ENCODE measurements at regions not wholly inside any gene's neighbourhood (a gene's known extent, or its start where the extent isn't known, plus 50 kb on each side); places are given as distances from the start of the nearest gene placed in this dataset.
"Not testable (repeated sequence)": the region's sequence is repeated elsewhere in the genome, so short reads cannot be mapped to it uniquely, and the experiment has no call there.

- intact Hi-C loops (cut with DNase I) = no loop called here
These were observed 324.1 kb upstream of the CADM2 start for GRCh38 chr3:84634668-84635067.

GRCh38 chr3:84637272-84637671, 321.5 kb upstream of the CADM2 start:
- intact Hi-C loops (cut with DNase I) = no loop called here
- DNase-seq (ENCODE audit: low spot score) = no peak

More at GRCh38 chr3:84634668-84635067, 324.1 kb upstream of the CADM2 start:
- DNase-seq (ENCODE audit: low spot score) = no peak

GRCh38 chr3:84666468-84666867, 292.3 kb upstream of the CADM2 start:
- DNase-seq (ENCODE audit: low spot score) = no peak
- intact Hi-C loops (cut with DNase I) = no loop called here

- intact Hi-C loops (cut with DNase I) = no loop called here
- DNase-seq (ENCODE audit: low spot score) = no peak
These were observed 279.6 kb upstream of the CADM2 start for GRCh38 chr3:84679211-84679610.

- intact Hi-C loops (cut with DNase I) = no loop called here
- no peak for DNase-seq (ENCODE audit: low spot score)
These were observed 278.1 kb upstream of the CADM2 start for GRCh38 chr3:84680700-84681099.

- intact Hi-C loops (cut with DNase I) = no loop called here
- no peak for DNase-seq (ENCODE audit: low spot score)
These were observed 275.3 kb upstream of the CADM2 start for GRCh38 chr3:84683493-84683892.

- DNase-seq (ENCODE audit: low spot score) = no peak
- intact Hi-C loops (cut with DNase I) = no loop called here
These were observed 273.3 kb upstream of the CADM2 start for GRCh38 chr3:84685467-84685866.

GRCh38 chr3:84692261-84692660, 266.5 kb upstream of the CADM2 start:
- intact Hi-C loops (cut with DNase I) = no loop called here
- DNase-seq (ENCODE audit: low spot score) = no peak

GRCh38 chr3:84710288-84710687, 248.5 kb upstream of the CADM2 start:
- intact Hi-C loops (cut with DNase I) = not testable (repeated sequence)

GRCh38 chr3:84717894-84718293, 240.9 kb upstream of the CADM2 start:
- intact Hi-C loops (cut with DNase I) = no loop called here
- DNase-seq (ENCODE audit: low spot score) = no peak

More at GRCh38 chr3:84710288-84710687, 248.5 kb upstream of the CADM2 start:
- DNase-seq (ENCODE audit: low spot score) = not testable (repeated sequence)

GRCh38 chr3:84724877-84725276, 233.9 kb upstream of the CADM2 start:
- no peak for DNase-seq (ENCODE audit: low spot score)

GRCh38 chr3:84727616-84728015, 231.2 kb upstream of the CADM2 start:
- DNase-seq (ENCODE audit: low spot score) = no peak

More at GRCh38 chr3:84724877-84725276, 233.9 kb upstream of the CADM2 start:
- intact Hi-C loops (cut with DNase I) = no loop called here

GRCh38 chr3:84734731-84735130, 224.1 kb upstream of the CADM2 start:
- DNase-seq (ENCODE audit: low spot score); intact Hi-C loops (cut with DNase I): not testable (repeated sequence)

More at GRCh38 chr3:84727616-84728015, 231.2 kb upstream of the CADM2 start:
- intact Hi-C loops (cut with DNase I) = no loop called here

- no peak for DNase-seq (ENCODE audit: low spot score)
- intact Hi-C loops (cut with DNase I) = no loop called here
These were observed 220.7 kb upstream of the CADM2 start for GRCh38 chr3:84738086-84738485.

- intact Hi-C loops (cut with DNase I) = no loop called here
- no peak for DNase-seq (ENCODE audit: low spot score)
These were observed 215.8 kb upstream of the CADM2 start for GRCh38 chr3:84742915-84743425.

- intact Hi-C loops (cut with DNase I) = no loop called here
- DNase-seq (ENCODE audit: low spot score) = no peak
These were observed 214.7 kb upstream of the CADM2 start for GRCh38 chr3:84744130-84744529.

- intact Hi-C loops (cut with DNase I) = no loop called here
- DNase-seq (ENCODE audit: low spot score) = no peak
These were observed 202.9 kb upstream of the CADM2 start for GRCh38 chr3:84755860-84756259.

GRCh38 chr3:84759361-84759760, 199.4 kb upstream of the CADM2 start:
- intact Hi-C loops (cut with DNase I) = no loop called here
- DNase-seq (ENCODE audit: low spot score) = no peak

GRCh38 chr3:84772841-84773240, 185.9 kb upstream of the CADM2 start:
- intact Hi-C loops (cut with DNase I) = no loop called here

GRCh38 chr3:84783281-84783680, 175.5 kb upstream of the CADM2 start:
- no peak for DNase-seq (ENCODE audit: low spot score)
- intact Hi-C loops (cut with DNase I) = no loop called here

More at GRCh38 chr3:84772841-84773240, 185.9 kb upstream of the CADM2 start:
- DNase-seq (ENCODE audit: low spot score) = no peak

- intact Hi-C loops (cut with DNase I) = no loop called here
- no peak for DNase-seq (ENCODE audit: low spot score)
These were observed 168.8 kb upstream of the CADM2 start for GRCh38 chr3:84789961-84790360.

- intact Hi-C loops (cut with DNase I) = no loop called here
- no peak for DNase-seq (ENCODE audit: low spot score)
These were observed 151.8 kb upstream of the CADM2 start for GRCh38 chr3:84806958-84807357.

Data from cardiac septum (tissue), 1 donor.